ENCODE measurements at regions not wholly inside any gene's neighbourhood (a gene's known extent, or its start where the extent isn't known, plus 50 kb on each side); places are given as distances from the start of the nearest gene placed in this dataset.

DNA sequence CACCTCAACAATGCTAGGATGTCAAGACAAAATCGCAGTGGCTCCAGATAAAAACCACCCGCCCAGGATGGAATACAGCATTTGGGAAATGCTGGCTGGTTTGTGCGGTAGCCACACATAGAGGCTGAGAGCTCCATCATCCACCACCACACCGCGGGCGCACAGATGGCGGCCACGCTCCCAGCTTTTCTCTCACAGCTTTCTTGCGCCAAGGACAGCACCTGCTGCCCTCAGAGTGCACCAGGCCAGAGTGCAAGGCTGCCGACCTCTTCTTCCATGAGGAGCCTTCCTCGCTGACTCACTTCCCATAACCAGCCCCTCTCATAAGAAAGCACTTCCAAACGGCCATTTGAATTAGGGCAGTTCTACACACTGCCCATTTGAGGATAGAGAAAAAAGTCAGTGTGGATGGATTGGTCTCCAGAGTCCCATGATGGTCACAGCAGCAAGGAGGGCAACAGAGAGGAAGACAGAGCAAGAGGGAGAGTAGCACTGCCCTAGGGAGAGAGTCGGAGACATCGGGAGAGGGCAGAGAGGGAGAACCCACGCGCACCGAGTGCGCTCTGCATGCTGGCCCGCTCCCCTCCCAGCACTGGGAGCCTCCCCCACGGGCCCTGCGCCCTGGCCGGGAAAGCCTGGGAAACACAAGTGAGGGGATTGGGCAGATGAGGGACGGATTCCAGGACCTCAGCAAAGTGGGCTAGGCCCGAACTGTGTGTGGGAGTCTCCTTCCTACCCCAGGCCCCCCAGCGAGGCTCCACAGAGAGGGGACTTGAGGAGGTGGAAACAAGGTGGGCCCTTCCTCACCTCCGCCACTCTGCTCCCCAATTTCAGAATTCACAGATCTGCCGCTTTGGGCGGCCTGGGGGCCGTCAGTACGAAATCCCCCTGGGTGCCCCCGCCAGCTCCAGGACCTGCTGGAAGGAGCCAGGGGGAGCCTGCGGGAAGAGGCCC is 156.9 kb downstream of the USP12 start:
- DNase-seq: no peak

DNA sequence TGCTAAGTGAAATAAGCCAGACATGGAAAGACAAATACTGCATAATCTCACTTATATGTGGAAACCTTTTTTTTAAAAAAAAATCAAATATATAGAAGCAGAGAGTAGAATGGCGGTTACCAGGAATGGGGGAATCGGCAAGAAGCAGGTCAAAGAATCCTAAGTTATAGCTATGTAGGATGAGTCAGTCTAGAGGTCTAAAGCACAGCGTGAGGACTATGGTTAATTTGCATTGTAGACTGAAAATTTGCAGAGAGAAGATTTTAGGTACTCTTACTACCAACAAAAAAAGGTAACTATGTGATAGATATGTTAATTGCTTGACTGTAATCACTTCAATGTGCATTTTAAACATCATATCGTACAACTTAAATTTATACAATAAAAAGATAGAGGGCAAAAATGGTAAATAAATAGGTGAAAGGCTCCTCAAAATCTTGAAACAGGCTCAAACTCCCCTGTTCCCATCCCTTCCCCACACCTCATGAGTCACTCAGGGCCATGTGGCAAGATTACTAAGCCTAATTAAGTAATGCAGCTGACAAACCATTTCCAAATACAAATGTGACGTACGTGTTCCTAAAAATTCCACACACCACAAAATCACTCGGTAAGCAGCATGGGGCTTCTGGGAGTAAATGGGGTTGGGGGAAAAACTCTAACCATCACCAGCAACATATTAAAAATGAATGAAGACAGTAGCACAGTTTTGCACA is 159.0 kb downstream of the USP12 start:
- no peak for DNase-seq

GRCh38 chr13:27011661-27012060 is 159.9 kb downstream of the USP12 start:
- DNase-seq: no peak

DNA sequence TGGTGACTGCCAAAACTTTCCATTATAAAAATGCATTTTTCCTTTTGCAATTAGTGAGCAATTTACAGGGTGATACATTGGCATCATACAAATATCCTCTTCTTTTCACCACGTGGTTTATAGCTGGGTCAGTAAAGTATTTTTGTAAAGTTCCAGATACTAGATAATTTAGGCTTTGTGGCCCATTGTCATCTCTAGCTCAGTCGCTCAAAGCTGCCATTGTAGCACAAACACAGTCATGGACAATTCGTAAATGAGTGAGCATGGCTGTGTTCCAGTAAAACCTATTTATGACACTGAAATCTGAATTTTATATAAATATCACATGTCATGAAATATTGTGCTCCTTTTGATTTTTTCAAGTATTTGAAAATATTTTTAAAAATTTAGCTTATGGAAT is 162.9 kb downstream of the USP12 start:
- no peak for DNase-seq

DNA sequence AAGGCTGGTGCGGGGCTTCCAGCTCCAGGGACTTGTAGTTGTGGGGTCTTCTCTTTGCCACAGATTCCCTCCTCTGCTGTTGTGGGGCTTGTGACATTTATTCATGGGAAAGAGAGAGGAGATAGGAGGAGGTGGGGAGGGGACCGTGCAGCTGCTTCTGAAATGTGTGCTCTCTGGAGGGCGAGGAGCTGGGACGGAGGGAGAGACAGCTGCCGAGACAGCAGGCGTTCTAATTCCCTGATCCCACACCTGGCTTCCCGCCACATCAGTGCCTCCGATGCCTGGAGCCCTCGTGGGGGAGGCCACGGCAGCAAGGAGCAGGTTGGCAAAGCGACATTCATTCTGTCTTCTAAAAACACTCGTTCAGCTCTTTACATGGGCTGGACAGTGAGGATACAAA is 164.4 kb downstream of the USP12 start:
- peak; percentile 7 for DNase-seq

DNA sequence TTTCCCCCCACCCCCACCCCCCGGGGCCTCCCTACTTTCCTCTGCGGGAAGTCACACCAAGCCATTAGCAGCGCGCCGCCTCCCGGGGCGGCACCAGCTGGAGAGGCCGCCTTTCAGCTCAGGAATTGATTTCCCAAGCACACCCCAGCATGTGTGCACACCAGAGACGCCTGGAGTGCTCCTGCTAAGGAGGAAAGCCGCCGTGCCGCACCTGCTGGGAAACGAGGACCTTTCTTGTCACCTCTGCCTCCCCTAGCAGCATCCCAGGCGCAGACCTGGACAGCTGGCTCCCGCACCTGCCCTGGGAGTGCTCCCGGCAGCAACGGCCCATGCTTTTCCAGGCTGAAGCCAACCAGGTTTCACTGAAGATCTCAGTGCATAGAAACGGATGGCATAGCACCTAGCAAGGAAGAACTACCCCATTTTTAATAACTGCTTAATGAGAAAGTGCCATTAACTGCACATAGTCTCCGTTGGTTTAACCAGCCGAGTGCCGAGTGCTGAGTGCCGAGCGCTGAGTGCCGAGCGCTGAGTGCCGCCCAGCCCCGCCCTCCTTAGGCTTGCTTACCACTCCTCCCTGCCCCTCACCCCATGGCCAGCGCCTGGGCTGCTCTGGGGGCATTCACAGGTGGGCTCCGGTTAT is 165.0 kb downstream of the USP12 start:
- peak; percentile 81 for DNase-seq

- no peak for DNase-seq
Observed at GRCh38 chr13:27005976-27006518, 165.6 kb downstream of the USP12 start.

GRCh38 chr13:27005556-27005955 is 166.1 kb downstream of the USP12 start:
- DNase-seq: peak; percentile 41

- DNase-seq: peak; percentile 4
Observed at GRCh38 chr13:27004866-27005265, 166.7 kb downstream of the USP12 start.

GRCh38 chr13:27004326-27004725 is 167.3 kb downstream of the USP12 start:
- DNase-seq: no peak

DNA sequence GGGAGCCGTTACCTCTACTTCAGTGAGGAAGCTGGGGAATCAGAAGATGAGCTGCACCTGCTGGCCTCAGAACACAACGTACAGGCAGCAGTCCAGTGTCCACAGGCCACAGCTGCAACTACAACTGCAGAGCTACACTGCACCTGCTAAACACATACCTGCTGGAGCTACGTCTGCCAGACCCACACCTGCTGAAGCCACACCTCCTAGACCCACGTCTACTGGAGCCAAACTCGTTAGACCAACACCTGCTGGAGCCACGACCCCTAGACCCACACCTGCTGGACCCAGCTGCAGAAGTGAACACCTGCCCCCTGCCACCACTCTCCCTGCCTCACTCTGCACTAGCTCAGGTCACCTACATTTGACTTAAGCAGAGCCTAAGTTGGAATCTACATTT is 169.9 kb downstream of the USP12 start:
- peak; percentile 85 for DNase-seq

GRCh38 chr13:27000686-27001085 is 170.9 kb downstream of the USP12 start:
- DNase-seq: no peak

DNA sequence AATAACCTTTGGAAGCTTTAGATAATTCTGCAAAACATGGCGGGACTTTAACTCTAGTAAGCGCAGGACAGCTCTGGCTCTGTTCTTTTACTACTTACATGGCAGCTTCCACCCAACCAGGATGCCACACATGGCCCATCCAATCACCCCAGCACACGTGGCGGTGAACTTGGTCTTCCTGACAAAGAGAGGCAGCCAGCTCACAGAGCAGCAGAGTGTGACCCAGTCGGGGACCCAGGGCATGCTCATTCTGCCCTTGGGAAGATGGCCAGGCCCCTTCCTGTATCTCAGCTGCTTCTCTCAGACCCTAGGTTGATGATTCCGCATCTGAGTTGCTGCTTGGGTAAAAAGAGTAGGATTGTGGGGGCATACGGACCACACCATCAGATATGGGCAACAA is 172.1 kb downstream of the USP12 start:
- no peak for DNase-seq

DNA sequence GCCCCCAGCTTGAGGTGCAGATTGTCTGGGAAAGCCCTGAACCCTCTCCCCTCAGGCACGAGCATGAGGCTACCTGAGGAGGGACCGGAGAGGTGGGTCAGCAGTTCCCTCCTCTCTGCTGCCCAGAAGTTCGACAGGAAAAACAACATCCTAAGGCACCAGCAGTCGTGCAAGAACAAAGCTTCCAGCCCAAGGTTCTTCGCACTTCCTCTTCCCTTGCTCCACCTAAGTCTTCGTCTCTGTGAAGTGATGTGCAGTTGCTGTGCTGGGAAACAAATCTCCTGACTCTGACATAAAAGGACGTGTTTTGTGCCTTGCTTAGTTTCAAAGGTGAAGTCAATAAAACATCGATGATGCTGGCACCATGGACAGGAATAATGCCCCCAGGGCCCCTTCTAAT is 173.3 kb downstream of the USP12 start:
- DNase-seq: no peak

DNA sequence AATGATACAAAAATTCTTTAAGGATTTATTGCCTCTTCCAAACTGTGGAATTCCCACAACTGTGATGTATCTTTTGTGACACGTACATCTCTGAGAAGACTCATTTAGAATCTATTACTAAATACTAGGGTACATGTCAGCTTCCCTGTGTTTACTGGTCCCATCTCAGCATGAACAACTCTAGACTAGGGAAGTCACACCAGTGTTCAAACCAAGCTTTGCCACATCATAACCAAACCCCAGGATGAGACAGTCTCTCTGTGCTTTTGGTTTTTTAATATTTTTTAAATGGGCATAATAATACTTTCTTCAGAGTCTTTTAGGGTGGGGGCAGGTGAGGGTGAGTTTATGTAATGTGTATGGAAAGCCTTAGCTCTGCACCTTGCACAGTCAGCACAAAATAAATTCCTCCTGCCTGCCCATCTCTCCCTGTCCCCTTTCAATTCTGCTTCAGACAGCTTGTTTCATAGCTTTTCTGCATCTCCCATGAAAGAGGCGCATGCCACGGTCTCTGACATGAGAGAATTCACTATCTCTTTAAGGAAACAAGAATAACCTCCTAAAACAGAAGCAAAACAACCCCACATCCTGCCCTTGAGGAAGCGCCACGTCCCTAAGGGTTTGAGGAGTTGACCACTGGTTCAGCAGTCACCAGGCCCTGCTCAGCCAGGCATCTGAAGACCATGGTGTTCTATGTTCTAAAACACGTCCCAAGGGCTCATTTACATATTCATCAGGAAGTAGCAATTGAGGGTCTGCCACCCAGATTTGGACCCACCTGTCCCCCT is 174.5 kb downstream of the USP12 start:
- no peak for DNase-seq

DNA sequence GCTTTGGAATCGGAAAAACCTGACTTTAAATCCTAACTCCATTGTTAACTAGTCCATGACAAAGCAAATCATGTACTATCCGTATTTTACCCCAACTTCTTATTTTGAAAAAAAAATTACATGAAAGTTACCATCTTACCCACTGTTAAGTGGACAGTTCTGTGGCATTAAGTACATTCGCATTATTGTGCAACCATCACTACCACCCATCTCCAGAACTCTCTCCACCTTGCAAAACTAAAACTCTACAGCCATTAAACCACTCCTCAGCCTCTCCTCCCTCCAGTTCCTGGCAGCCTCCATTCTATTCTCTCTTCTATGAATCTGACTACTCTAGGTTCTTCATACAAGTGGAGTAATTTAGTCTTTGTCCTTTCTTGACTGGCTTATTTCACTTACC is 176.5 kb downstream of the USP12 start:
- no peak for DNase-seq

DNA sequence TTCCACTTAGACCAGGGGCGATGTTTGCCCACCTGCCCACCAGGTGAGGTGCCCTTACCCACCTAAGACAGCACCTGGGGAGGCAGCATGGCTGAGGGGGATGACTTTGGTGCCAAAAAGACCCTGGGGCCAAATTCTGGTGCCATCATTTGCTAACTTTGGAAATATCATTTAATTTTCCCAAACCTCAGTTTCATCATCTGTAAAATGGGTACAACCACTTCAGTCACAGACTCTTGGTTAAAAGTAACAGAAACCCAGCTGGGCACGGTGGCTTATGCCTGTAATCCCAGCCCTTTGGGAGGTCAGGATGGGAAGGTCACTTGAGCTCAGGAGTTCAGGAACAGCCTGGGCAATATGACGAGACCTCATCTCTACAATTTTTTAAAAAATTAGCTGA is 177.8 kb downstream of the USP12 start:
- DNase-seq: no peak

DNA sequence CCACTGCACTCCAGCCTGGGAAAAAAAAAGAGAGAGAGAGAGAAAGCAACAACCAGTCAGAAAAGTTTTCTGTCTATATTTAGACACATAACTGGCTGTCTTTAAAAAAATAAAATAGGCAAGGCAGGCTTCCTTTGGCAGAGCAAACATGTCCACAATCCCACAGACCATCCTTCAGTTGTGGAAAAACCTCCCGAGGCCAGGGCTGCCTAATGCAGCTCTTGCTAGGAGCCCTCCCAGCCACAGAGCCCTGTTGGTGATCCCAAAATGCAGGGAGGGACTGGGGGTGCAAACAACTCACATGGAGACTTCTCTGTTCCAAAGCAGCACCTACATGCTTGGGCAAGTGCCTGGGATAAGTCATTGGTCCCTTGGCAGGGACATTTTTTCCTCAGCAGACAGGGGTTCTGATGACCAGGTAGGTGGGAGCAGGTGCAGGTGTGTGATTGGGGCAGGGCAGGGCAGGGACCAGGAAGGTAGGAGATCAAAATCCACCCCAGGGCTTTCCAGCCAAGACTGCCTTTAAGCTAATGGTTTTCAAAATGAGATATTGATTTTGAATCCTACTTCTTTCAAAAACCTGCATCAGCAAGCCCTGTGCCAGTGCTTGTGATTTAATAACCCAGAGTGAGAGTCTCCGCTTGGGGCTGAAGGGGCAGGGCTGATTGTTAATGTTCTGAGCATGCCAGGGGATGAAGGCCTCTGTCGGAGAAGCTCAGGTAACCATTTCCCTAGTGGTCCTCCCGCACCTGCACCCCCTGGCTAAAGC is 178.5 kb downstream of the USP12 start:
- no peak for DNase-seq

DNA sequence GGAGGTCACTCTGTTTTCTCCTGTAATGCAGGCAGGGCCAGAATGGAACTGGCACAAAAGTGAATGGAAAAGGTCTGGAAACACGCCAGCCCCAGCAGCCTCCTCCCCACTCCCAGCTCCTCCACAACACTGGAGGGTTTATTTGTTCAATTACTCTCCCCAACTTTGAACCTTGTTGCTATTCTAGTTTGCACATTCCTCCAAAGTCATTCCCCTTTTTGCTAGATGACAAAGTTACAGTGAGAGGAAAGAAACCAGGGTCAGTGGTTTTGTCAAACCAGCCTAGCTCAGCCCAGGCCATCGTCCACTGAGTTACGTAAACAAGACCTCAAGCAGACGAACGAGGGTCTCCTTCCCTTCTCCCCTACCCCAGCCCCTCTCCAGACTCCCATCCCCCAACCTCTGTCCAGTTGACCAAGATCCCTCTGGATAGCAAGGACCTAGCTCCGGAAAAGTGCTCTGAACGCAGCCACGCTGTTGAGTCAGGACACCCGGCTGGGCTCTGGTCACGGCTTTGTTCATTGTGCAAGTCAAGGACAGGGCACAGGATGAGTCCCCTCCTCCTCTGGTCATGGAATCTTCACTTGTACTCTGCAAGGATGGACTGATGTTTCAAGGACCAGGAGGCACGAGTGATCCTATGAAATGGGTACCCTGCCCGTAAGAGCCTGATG is 180.0 kb downstream of the USP12 start:
- no peak for DNase-seq

DNA sequence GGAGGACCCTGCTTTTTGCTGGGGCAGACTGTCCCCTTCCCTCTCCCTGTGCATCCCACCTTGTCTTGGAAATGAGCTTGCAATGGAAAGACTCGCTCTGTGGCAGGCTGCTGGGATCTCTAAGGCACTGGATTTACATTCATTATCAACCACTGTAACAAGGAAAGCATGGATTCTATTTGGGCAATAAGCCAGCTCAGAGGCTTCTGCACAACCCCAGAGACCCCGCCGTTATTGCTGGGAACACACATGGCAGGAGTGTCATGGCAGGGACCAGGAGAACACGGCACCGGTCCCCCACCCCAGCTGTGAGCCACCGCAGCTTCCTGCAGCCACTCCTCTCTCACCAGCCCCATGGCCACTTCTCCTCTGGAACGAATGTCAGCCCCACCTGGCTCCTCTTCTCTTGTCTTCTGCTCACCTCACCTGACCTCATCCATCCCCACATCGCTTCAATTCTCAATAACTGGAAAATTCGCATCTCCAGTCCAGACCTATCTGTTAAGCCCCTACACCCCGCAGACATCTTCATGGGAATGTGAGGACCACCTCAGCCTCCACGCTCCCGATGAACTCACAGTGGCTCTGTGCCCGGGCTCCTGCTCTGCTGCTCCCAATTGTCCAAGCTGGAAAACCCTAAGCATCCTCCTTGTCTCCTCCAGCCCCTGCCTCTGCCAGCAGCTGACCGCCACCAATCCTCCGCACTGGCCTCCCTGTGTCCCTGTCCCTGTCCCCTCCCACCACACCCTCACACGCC is 181.5 kb downstream of the USP12 start:
- no peak for DNase-seq
